ENCODE measurements at regions not wholly inside any gene's neighbourhood (a gene's known extent, or its start where the extent isn't known, plus 50 kb on each side); places are given as distances from the start of the nearest gene placed in this dataset.

DNA sequence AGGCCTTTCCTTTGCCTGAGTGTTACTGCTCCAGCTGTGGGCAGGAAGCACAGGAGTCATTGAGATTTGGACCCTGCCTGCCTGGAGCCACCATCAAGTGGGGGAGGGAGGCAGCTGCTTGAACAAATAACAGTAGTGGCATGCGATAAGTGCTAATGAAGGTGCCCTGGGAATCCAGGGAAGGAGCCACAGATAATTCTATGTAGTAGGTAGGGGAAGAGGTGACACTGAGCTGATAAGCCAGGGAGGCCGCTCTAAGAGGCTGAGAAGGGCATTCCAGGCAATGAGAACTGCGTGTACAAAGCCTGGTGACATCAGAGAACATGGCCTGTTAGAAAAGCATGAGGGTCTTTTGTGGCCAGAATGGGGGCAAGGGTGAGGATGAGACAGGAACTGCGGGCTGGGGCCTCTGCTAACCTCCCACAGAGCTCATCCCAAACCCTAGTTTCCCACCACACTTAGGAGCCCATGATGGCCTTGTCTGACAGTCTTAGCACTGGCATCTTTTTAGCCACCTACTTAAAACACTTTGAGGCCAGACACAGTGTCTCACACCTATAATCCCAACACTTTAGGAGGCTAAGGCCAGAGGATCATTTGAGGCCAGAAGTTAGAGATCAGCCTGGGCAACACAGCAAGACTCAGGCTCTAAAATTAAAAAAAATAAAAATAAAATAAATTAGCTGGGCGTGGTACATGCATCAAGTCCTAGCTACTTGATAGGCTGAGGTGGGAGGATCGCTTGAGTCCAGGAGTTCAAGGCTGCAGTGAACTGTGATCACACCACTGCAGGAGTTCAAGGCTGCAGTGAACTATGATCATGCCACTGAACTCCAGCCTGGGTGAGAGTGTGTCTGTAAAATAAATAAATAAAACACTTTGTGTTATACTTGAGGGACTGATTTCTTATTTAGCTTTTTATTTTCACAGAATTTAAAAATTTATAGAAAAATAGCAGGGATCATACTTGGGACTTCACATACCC is 58.9 kb downstream of the TET3 start:
- no peak for TF ChIP-seq CTCF (IDR thresholded peaks at IDR 0.05; ENCODE audit: insufficient read depth, low read length, poor library complexity, severe bottlenecking)
- TF ChIP-seq EZH2phosphoT487 (conservative IDR thresholded peaks at IDR 0.05; ENCODE audit: low read length): no peak
